ENCODE measurements at regions not wholly inside any gene's neighbourhood (a gene's known extent, or its start where the extent isn't known, plus 50 kb on each side); places are given as distances from the start of the nearest gene placed in this dataset.

DNA sequence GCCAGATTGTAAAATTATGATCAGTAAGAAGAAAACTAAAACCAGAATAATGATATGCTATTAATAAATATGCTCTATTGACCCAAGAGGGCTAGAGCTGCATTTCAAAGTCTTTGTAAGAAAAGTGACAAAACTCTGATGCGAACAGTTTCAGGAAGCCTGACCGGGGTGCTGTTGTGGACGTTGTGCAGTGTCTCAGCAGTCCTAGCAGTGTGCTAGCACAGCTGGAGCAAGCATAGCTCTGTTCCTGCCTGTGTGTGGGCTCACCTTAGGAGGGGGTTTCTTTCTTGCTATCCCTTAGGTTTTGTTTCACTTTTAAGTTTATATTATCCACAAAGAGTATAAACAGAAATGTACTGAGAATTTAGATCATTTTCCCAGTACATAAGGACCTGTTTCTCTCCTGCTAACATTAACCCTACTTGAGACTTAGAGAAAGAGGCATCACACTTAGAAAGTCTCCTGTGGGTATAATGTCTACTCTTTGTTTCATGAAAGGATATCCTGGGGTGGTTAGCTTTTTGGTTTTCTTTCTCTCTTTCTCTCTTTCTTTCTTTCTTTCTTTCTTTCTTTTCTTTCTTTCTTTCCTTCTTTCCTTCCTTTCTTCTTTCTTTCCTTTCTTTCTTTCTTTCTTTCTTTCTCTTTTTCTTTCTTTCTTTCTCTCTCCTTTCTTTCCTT lies 124.5 kb downstream of the TMEM182 start (continued):
- no peak for TF ChIP-seq ZNF462 (CRISPR knock-in tag; IDR thresholded peaks at IDR 0.05)
- no peak for TF ChIP-seq ZNF114 (CRISPR knock-in tag; IDR thresholded peaks at IDR 0.05)

- no peak overlapping the region for H3K27ac ChIP-seq (ENCODE audit: low read depth)
- no peak for ATAC-seq
- no peak for DNase-seq (ENCODE audit: low spot score)
- H3K27me3 Mint-ChIP-seq (ENCODE audit: insufficient read depth, low read depth, poor library complexity), result peaks cover 1% of the 10 kb centered on the region
- H3K9me3 Mint-ChIP-seq, result no peaks in the 10 kb centered on the region
- no peaks in the 10 kb centered on the region for H3K27me3 ChIP-seq (ENCODE audit: insufficient read depth)
- H4K20me1 ChIP-seq (replicated peaks; ENCODE audit: insufficient read depth), result no peaks in the 10 kb centered on the region
- no peaks in the 10 kb centered on the region for H3K36me3 ChIP-seq (ENCODE audit: insufficient read depth)
- no peaks in the 10 kb centered on the region; the same call in 2 of the 3 replicates for H3K36me3 Mint-ChIP-seq (ENCODE audit: low read depth)
- H3K79me2 ChIP-seq (replicated peaks; ENCODE audit: insufficient read depth), result no peaks in the 10 kb centered on the region
- H3F3A ChIP-seq (replicated peaks; ENCODE audit: low read depth), result no peaks in the 10 kb centered on the region
- H3K27ac Mint-ChIP-seq, result no peak overlapping the region
- peaks cover 5% of the 10 kb centered on the region; the same call in 1 of the 2 replicates for H3K4me1 ChIP-seq (ENCODE audit: insufficient read depth)
- H3K4me3 ChIP-seq, result no peak overlapping the region
- no peaks in the 10 kb centered on the region for H3K9me2 ChIP-seq (ENCODE audit: insufficient read depth)
- 0 out of 3 replicates have a peak, but pooled peaks cover 3% of the 10 kb centered on the region for H3K4me1 Mint-ChIP-seq
- no peak overlapping the region for H2AFZ ChIP-seq
- H3K4me3 Mint-ChIP-seq, result no peak overlapping the region
- no peak overlapping the region for H3K4me2 ChIP-seq
- TF ChIP-seq, protein P1, sequence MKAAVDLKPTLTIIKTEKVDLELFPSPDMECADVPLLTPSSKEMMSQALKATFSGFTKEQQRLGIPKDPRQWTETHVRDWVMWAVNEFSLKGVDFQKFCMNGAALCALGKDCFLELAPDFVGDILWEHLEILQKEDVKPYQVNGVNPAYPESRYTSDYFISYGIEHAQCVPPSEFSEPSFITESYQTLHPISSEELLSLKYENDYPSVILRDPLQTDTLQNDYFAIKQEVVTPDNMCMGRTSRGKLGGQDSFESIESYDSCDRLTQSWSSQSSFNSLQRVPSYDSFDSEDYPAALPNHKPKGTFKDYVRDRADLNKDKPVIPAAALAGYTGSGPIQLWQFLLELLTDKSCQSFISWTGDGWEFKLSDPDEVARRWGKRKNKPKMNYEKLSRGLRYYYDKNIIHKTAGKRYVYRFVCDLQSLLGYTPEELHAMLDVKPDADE (IDR thresholded peaks at IDR 0.05), result no peak
- TF ChIP-seq ZNF462 (CRISPR knock-in tag; IDR thresholded peaks at IDR 0.05), result no peak
- no peak for TF ChIP-seq ZNF114 (CRISPR knock-in tag; IDR thresholded peaks at IDR 0.05)
Measured at GRCh38 chr2:102888514-102888913, 126.7 kb downstream of the TMEM182 start.

Measured in GM23338 (cell line).